IMR-90 (cell line): ENCODE measurements at regions not wholly inside any gene's neighbourhood (a gene's known extent, or its start where the extent isn't known, plus 50 kb on each side); places are given as distances from the start of the nearest gene placed in this dataset.

ENCODE experiments used
- ATAC-seq: fragments of 200-7000 bp; cut with Tn5 transposase; 2 replicates; pipeline ENCODE4 v1.9.1; 2020; ENCODE audit warnings: low read depth, mild to moderate bottlenecking, moderate library complexity
- BruUV-seq: library from RNA; stranded (reverse); fragments of 400-500 nt; replicated peaks from 2 replicates; lab custom pipeline; 2021; lab: Mats Ljungman, UMichigan
- CTCF ChIA-PET: fragments of 300-600 bp; formaldehyde crosslinking; extraction: SDS; loops from one replicate; lab custom pipeline; 2021; ENCODE audit warnings: antibody characterized with exemption; lab: Yijun Ruan, JAX
- POLR2A ChIA-PET: fragments of 300-600 bp; sonication (Branson Sonifier 250); formaldehyde crosslinking; loops from one replicate; lab custom pipeline; 2022; ENCODE audit warnings: antibody characterized with exemption; ENCODE audit not compliant: unreplicated experiment; lab: Charles Lee
- DNase-seq: peaks from one replicate; pipeline ENCODE4 v3.0.0; 2013
- H2AFZ ChIP-seq: replicated peaks from 2 replicates; pipeline ENCODE3; 2013; ENCODE audit warnings: low read length, mild to moderate bottlenecking; ENCODE audit not compliant: poor library complexity
- H2AK5ac ChIP-seq: 2 replicates; pipeline ENCODE4 v1.6.1; 2013; ENCODE audit warnings: low read depth, low read length, inconsistent platforms
- H2AK9ac ChIP-seq: replicated peaks from 2 replicates; pipeline ENCODE3; 2013; ENCODE audit warnings: mild to moderate bottlenecking, low read depth, low read length, moderate library complexity; ENCODE audit not compliant: poor library complexity
- H2BK120ac ChIP-seq: 2 replicates; pipeline ENCODE4 v1.6.1; 2013; ENCODE audit warnings: low read depth, low read length, inconsistent platforms
- H2BK15ac ChIP-seq: 3 replicates; pipeline ENCODE4 v1.6.1; 2013; ENCODE audit warnings: low read depth, low read length, inconsistent platforms
- H2BK20ac ChIP-seq: 2 replicates; pipeline ENCODE4 v1.6.1; 2013; ENCODE audit warnings: low read depth, mild to moderate bottlenecking, inconsistent platforms, low read length, moderate library complexity
- H2BK5ac ChIP-seq: 2 replicates; pipeline ENCODE4 v1.6.1; 2013; ENCODE audit warnings: mild to moderate bottlenecking, low read depth, low read length, inconsistent platforms; ENCODE audit not compliant: poor library complexity, severe bottlenecking
- H3K14ac ChIP-seq: replicated peaks from 2 replicates; pipeline ENCODE4 v1.6.1; 2013; ENCODE audit warnings: low read depth, low read length, inconsistent platforms
- H3K18ac ChIP-seq: 2 replicates; pipeline ENCODE4 v1.6.1; 2013; ENCODE audit warnings: low read depth, low read length, control low read depth
- H3K23ac ChIP-seq: 2 replicates; pipeline ENCODE4 v1.6.1; 2013; ENCODE audit warnings: low read depth, low read length, inconsistent platforms
- H3K27ac ChIP-seq: 2 replicates; pipeline ENCODE4 v1.5.1; 2013; ENCODE audit warnings: mild to moderate bottlenecking, control low read depth, low read length; ENCODE audit not compliant: insufficient read depth
- H3K27me3 ChIP-seq: 2 replicates; pipeline ENCODE4 v1.6.1; 2013; ENCODE audit warnings: low read length; ENCODE audit not compliant: control insufficient read depth, insufficient read depth
- H3K36me3 ChIP-seq: 2 replicates; pipeline ENCODE4 v1.6.1; 2013; ENCODE audit warnings: low read length, mixed read lengths; ENCODE audit not compliant: control insufficient read depth, insufficient read depth
- H3K4ac ChIP-seq: 2 replicates; pipeline ENCODE4 v1.6.1; 2013; ENCODE audit warnings: low read depth, low read length, inconsistent platforms
- H3K4me1 ChIP-seq: 2 replicates; pipeline ENCODE4 v1.6.1; 2013; ENCODE audit warnings: low read length, mixed read lengths; ENCODE audit not compliant: control insufficient read depth, insufficient read depth
- H3K4me2 ChIP-seq: 2 replicates; pipeline ENCODE4 v1.6.1; 2013; ENCODE audit warnings: low read depth, mild to moderate bottlenecking, control low read depth, low read length, moderate library complexity
- H3K4me3 ChIP-seq: 2 replicates; pipeline ENCODE4 v1.5.1; 2013; ENCODE audit warnings: low read depth, mild to moderate bottlenecking, control low read depth, low read length, moderate library complexity; ENCODE audit not compliant: insufficient read depth
- H3K56ac ChIP-seq: 2 replicates; pipeline ENCODE4 v1.6.1; 2013; ENCODE audit warnings: low read length, inconsistent platforms; ENCODE audit not compliant: insufficient read depth; ENCODE audit errors: extremely low read depth
- H3K79me1 ChIP-seq, 2 experiments: 2 replicates each; pipeline ENCODE4 v1.6.1; 2013; ENCODE audit warnings: low read length in 2 of 2, inconsistent platforms in 1 of 2, low read depth in 1 of 2
- H3K9ac ChIP-seq: 2 replicates; pipeline ENCODE4 v1.6.1; 2013; ENCODE audit warnings: low read depth, low read length, control low read depth
- H3K9me1 ChIP-seq: 2 replicates; pipeline ENCODE4 v1.6.1; 2013; ENCODE audit warnings: low read length, inconsistent platforms; ENCODE audit not compliant: insufficient read depth
- H3K9me3 ChIP-seq: 2 replicates; pipeline ENCODE4 v1.6.1; 2013; ENCODE audit warnings: low read length; ENCODE audit not compliant: control insufficient read depth, insufficient read depth
- H4K20me1 ChIP-seq: 2 replicates; pipeline ENCODE4 v1.6.1; 2013; ENCODE audit warnings: low read length, inconsistent platforms; ENCODE audit not compliant: insufficient read depth
- H4K5ac ChIP-seq: 2 replicates; pipeline ENCODE4 v1.6.1; 2013; ENCODE audit warnings: mild to moderate bottlenecking, low read depth, low read length, control low read depth
- H4K8ac ChIP-seq, 2 experiments: 2 replicates each; pipeline ENCODE4 v1.6.1; 2013; ENCODE audit warnings: low read depth in 2 of 2, low read length in 2 of 2, control low read depth in 1 of 2, inconsistent platforms in 1 of 2
- H4K91ac ChIP-seq: 2 replicates; pipeline ENCODE4 v1.6.1; 2013; ENCODE audit warnings: low read depth, low read length, inconsistent platforms; ENCODE audit not compliant: insufficient read depth
- CEBPB ChIP-seq: IDR thresholded peaks from 2 replicates; pipeline ENCODE4 v1.6.1; 2012; ENCODE audit warnings: low read depth, low read length, improper control_type of control experiment
- WGBS, 2 experiments: methylation state at CpG; one replicate each; pipeline versions ENCODE4 v1.1.5 to v1.1.7; 2013; ENCODE audit warnings: missing lambda C conversion rate in 2 of 2; ENCODE audit not compliant: insufficient read length in 1 of 2; ENCODE audit errors: extremely low coverage in 2 of 2; 5-methylcytosine and 5-hydroxymethylcytosine counted together
- dilution Hi-C: fragments of 300-500 bp; cut with HindIII; formaldehyde crosslinking; loops from one replicate; pipeline ENCODE4 v1.14.3; 2018; ENCODE audit warnings: low sequenced_read_pairs; ENCODE audit not compliant: unreplicated experiment
- in situ Hi-C: fragments of 300-500 bp; cut with MboI; formaldehyde crosslinking; loops from 3 replicates; pipeline ENCODE4 v1.14.3; 2019; ENCODE audit warnings: low sequenced_read_pairs, inconsistent platforms, mixed read lengths
- intact Hi-C: fragments of 100-400 bp; cut with micrococcal nuclease; formaldehyde crosslinking; loops from 2 replicates; pipeline ENCODE4 v1.10.0; 2022
- TF ChIP-seq, protein P1 (sequence below): fragments of 150-350 bp; IDR thresholded peaks from 2 replicates; pipeline ENCODE4 v1.6.1; 2016; ENCODE audit warnings: low read depth, mild to moderate bottlenecking, low read length, moderate library complexity, borderline replicate concordance

DNA sequence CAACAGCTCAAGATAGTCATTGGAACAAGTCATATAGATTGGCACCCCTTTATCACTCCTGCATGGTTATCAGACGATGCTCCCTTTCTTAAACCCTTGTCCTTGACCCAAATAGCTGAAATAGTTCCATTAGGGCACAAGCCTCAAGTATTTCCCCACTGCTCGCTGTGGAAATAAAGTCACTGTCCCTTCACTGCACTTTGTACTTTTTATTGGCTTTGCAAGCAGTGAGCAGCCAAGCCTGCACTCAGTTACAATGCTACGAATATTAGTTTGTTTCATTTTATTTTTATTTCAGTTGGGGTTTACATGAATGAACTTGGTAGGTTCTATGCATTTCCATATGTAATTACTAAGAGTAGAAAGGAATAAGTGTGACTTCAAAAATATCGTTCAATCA lies 1176.4 kb downstream of the BRINP3 start:
- TF ChIP-seq CEBPB, result no peak
- TF ChIP-seq, protein P1, sequence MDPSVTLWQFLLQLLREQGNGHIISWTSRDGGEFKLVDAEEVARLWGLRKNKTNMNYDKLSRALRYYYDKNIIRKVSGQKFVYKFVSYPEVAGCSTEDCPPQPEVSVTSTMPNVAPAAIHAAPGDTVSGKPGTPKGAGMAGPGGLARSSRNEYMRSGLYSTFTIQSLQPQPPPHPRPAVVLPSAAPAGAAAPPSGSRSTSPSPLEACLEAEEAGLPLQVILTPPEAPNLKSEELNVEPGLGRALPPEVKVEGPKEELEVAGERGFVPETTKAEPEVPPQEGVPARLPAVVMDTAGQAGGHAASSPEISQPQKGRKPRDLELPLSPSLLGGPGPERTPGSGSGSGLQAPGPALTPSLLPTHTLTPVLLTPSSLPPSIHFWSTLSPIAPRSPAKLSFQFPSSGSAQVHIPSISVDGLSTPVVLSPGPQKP, result no peak
- H3K23ac ChIP-seq, result no peak overlapping the region
- no peak overlapping the region for H2AK9ac ChIP-seq
- no peak overlapping the region for H2BK15ac ChIP-seq
- H3K4ac ChIP-seq, result no peak overlapping the region
- no peaks in the 10 kb centered on the region for H3K79me1 ChIP-seq
- DNase-seq (no peak), ATAC-seq (no peak)
- no peak overlapping the region for H3K14ac ChIP-seq
- no peak overlapping the region for H3K56ac ChIP-seq
- no peak overlapping the region for H2BK20ac ChIP-seq
- H3K9me3 ChIP-seq, result no peaks in the 10 kb centered on the region
- CTCF ChIA-PET, result no interaction called here
- 40% methylated on average over 1 of the region's 4 CpGs; no CpG with 5 or more reads in 1 of the 2 experiments for WGBS, 2 experiments
- no peaks in the 10 kb centered on the region for H3K27me3 ChIP-seq
- no peak overlapping the region for H2AK5ac ChIP-seq
- POLR2A ChIA-PET, result no interaction called here
- H3K36me3 ChIP-seq, result no peaks in the 10 kb centered on the region
- H2BK120ac ChIP-seq, result no peak overlapping the region
- in situ Hi-C loops, result no loop called here
- no peak overlapping the region for H4K91ac ChIP-seq
- BruUV-seq, result no TSS peak
- H3K9ac ChIP-seq, result no peak overlapping the region
- no peak overlapping the region for H4K8ac ChIP-seq
- H3K4me3 ChIP-seq, result no peak overlapping the region
- no peak overlapping the region for H3K4me2 ChIP-seq
- H3K9me1 ChIP-seq, result no peaks in the 10 kb centered on the region
- no peak overlapping the region for H2AFZ ChIP-seq
- no peak overlapping the region for H3K18ac ChIP-seq
- intact Hi-C loops, result no loop called here
- no peaks in the 10 kb centered on the region for H4K20me1 ChIP-seq
- no peak overlapping the region for H2BK5ac ChIP-seq
- no peaks in the 10 kb centered on the region for H3K4me1 ChIP-seq
- dilution Hi-C loops, result no loop called here
- H3K27ac ChIP-seq, result no peak overlapping the region
- no peak overlapping the region for H4K5ac ChIP-seq
